ENCODE measurements at regions not wholly inside any gene's neighbourhood (a gene's known extent, or its start where the extent isn't known, plus 50 kb on each side); places are given as distances from the start of the nearest gene placed in this dataset.

- TF ChIP-seq CHD7 (IDR thresholded peaks at IDR 0.05; ENCODE audit: insufficient replicate concordance, low read length) = no peak
- no peak for TF ChIP-seq CREB1 (IDR thresholded peaks at IDR 0.05)
- TF ChIP-seq SAP30 (IDR thresholded peaks at IDR 0.05; ENCODE audit: insufficient read depth, insufficient replicate concordance, low read length) = no peak
- TF ChIP-seq BRCA1 (IDR thresholded peaks at IDR 0.05; ENCODE audit: low read depth, low read length) = no peak
- no peak for TF ChIP-seq JUND (IDR thresholded peaks at IDR 0.05; ENCODE audit: low read length)
- no peak for TF ChIP-seq CBX5 (IDR thresholded peaks at IDR 0.05; ENCODE audit: low read depth, low read length)
- TF ChIP-seq CHD1 (IDR thresholded peaks at IDR 0.05; ENCODE audit: low read depth, low read length) = no peak
- TF ChIP-seq TAF7 (optimal IDR thresholded peaks at IDR 0.05; ENCODE audit: borderline replicate concordance, low read depth, low read length) = no peak
- no peak for TF ChIP-seq POLR2A (IDR thresholded peaks at IDR 0.05; ENCODE audit: control extremely low read depth in 1 of 2, low read depth in 2 of 2, low read length in 2 of 2)
- no peak for TF ChIP-seq RAD21 (IDR thresholded peaks at IDR 0.05 in 1 of 2, conservative IDR thresholded peaks at IDR 0.05 in 1 of 2; ENCODE audit: low read depth in 2 of 2, low read length in 2 of 2)
- no peak for TF ChIP-seq CEBPB (IDR thresholded peaks at IDR 0.05; ENCODE audit: low read depth, low read length)
- TF ChIP-seq ASH2L (IDR thresholded peaks at IDR 0.05; ENCODE audit: low read length) = no peak
- no peak for TF ChIP-seq CBX8 (IDR thresholded peaks at IDR 0.05; ENCODE audit: borderline replicate concordance, low read depth, low read length)
Measured at GRCh38 chr3:28950614-28951013, 330.3 kb upstream of the RBMS3 start (continued).

Measured in H1 (cell line).